Medulla oblongata (tissue), 1 donor: ENCODE measurements at regions not wholly inside any gene's neighbourhood (a gene's known extent, or its start where the extent isn't known, plus 50 kb on each side); places are given as distances from the start of the nearest gene placed in this dataset.
"Not testable (repeated sequence)": the region's sequence is repeated elsewhere in the genome, so short reads cannot be mapped to it uniquely, and the experiment has no call there.

Experiments
- DNase-seq: peaks from one replicate; pipeline ENCODE4 v3.0.0-alpha.2; 2015; ENCODE audit errors: extremely low spot score

GRCh38 chr12:70008944-70009343, 183.9 kb downstream of the MYRFL start:
- DNase-seq, result no peak

GRCh38 chr12:70011353-70011752, 186.3 kb downstream of the MYRFL start:
- no peak for DNase-seq

- not testable (repeated sequence) for DNase-seq
Measured at GRCh38 chr12:70013016-70013415, 188.0 kb downstream of the MYRFL start.

- DNase-seq, result no peak
Measured at GRCh38 chr12:70028515-70028914, 203.5 kb downstream of the MYRFL start.

GRCh38 chr12:70028918-70029317, 203.9 kb downstream of the MYRFL start:
- DNase-seq, result no peak

- DNase-seq, result no peak
Measured at GRCh38 chr12:70031046-70031445, 206.0 kb downstream of the MYRFL start.

GRCh38 chr12:70032076-70032475, 207.0 kb downstream of the MYRFL start:
- no peak for DNase-seq

GRCh38 chr12:70033310-70033709, 208.3 kb downstream of the MYRFL start:
- no peak for DNase-seq

- no peak for DNase-seq
Measured at GRCh38 chr12:70040141-70040540, 203.1 kb upstream of the CNOT2 start.

- no peak for DNase-seq
Measured at GRCh38 chr12:70042675-70043074, 200.6 kb upstream of the CNOT2 start.

- no peak for DNase-seq
Measured at GRCh38 chr12:70043490-70044138, 199.6 kb upstream of the CNOT2 start.

- no peak for DNase-seq
Measured at GRCh38 chr12:70044167-70044566, 199.1 kb upstream of the CNOT2 start.

GRCh38 chr12:70045036-70045435, 198.2 kb upstream of the CNOT2 start:
- DNase-seq, result no peak

- DNase-seq, result no peak
Measured at GRCh38 chr12:70045514-70045913, 197.7 kb upstream of the CNOT2 start.

- no peak for DNase-seq
Measured at GRCh38 chr12:70048521-70049250, 194.5 kb upstream of the CNOT2 start.

GRCh38 chr12:70049596-70050360, 193.5 kb upstream of the CNOT2 start:
- no peak for DNase-seq

- no peak for DNase-seq
Measured at GRCh38 chr12:70052476-70052875, 190.8 kb upstream of the CNOT2 start.

- no peak for DNase-seq
Measured at GRCh38 chr12:70052931-70053497, 190.2 kb upstream of the CNOT2 start.

- DNase-seq, result no peak
Measured at GRCh38 chr12:70059373-70059772, 183.9 kb upstream of the CNOT2 start.

GRCh38 chr12:70060634-70061033, 182.6 kb upstream of the CNOT2 start:
- no peak for DNase-seq

GRCh38 chr12:70068743-70069142, 174.5 kb upstream of the CNOT2 start:
- peak; percentile 25 for DNase-seq
